ENCODE measurements at regions not wholly inside any gene's neighbourhood (a gene's known extent, or its start where the extent isn't known, plus 50 kb on each side); places are given as distances from the start of the nearest gene placed in this dataset.
"Not testable (repeated sequence)": the region's sequence is repeated elsewhere in the genome, so short reads cannot be mapped to it uniquely, and the experiment has no call there.

- DNase-seq, result no peak
Observed at GRCh38 chrX:121457096-121457495, 409.7 kb downstream of the GLUD2 start.

GRCh38 chrX:121479406-121479805 is 432.0 kb downstream of the GLUD2 start:
- no peak for DNase-seq

GRCh38 chrX:121496966-121497365 is 449.6 kb downstream of the GLUD2 start:
- no peak for DNase-seq

- no peak for DNase-seq
Observed at GRCh38 chrX:121504153-121504552, 456.7 kb downstream of the GLUD2 start.

- no peak for DNase-seq
Observed at GRCh38 chrX:121546317-121546716, 498.9 kb downstream of the GLUD2 start.

GRCh38 chrX:121558886-121559285 is 511.5 kb downstream of the GLUD2 start:
- DNase-seq, result no peak

GRCh38 chrX:121562616-121563015 is 515.2 kb downstream of the GLUD2 start:
- no peak for DNase-seq

GRCh38 chrX:121569609-121570008 is 522.2 kb downstream of the GLUD2 start:
- no peak for DNase-seq

GRCh38 chrX:121570072-121570841 is 522.8 kb downstream of the GLUD2 start:
- DNase-seq, result no peak

GRCh38 chrX:121571333-121571732 is 523.9 kb downstream of the GLUD2 start:
- DNase-seq, result no peak

GRCh38 chrX:121574384-121574783 is 527.0 kb downstream of the GLUD2 start:
- DNase-seq, result not testable (repeated sequence)

- DNase-seq, result no peak
Observed at GRCh38 chrX:121579016-121579760, 531.8 kb downstream of the GLUD2 start.

GRCh38 chrX:121581885-121582284 is 534.5 kb downstream of the GLUD2 start:
- no peak for DNase-seq

GRCh38 chrX:121585626-121586025 is 538.2 kb downstream of the GLUD2 start:
- DNase-seq, result no peak

- DNase-seq, result no peak
Observed at GRCh38 chrX:121592884-121593283, 545.5 kb downstream of the GLUD2 start.

- DNase-seq, result no peak
Observed at GRCh38 chrX:121598356-121598755, 550.9 kb downstream of the GLUD2 start.

GRCh38 chrX:121635141-121635540 is 587.7 kb downstream of the GLUD2 start:
- DNase-seq, result no peak

GRCh38 chrX:121639781-121640180 is 592.4 kb downstream of the GLUD2 start:
- no peak for DNase-seq

GRCh38 chrX:121641560-121641959 is 594.1 kb downstream of the GLUD2 start:
- no peak for DNase-seq

GRCh38 chrX:121642415-121642814 is 595.0 kb downstream of the GLUD2 start:
- DNase-seq, result no peak

GRCh38 chrX:121649417-121649816 is 602.0 kb downstream of the GLUD2 start:
- DNase-seq, result no peak

- DNase-seq, result no peak
Observed at GRCh38 chrX:121655276-121655675, 607.9 kb downstream of the GLUD2 start.

GRCh38 chrX:121666171-121666570 is 618.8 kb downstream of the GLUD2 start:
- DNase-seq, result no peak

- no peak for DNase-seq
Observed at GRCh38 chrX:121671649-121672048, 624.2 kb downstream of the GLUD2 start.
